ACC112 (cell line): ENCODE measurements at regions not wholly inside any gene's neighbourhood (a gene's known extent, or its start where the extent isn't known, plus 50 kb on each side); places are given as distances from the start of the nearest gene placed in this dataset.
A peak's percentile ranks its signal among the peaks of the same experiment; 100 is the strongest.

Experiments
- H2AFZ ChIP-seq: fragments of 200-600 bp; sonication (generic); one replicate; pipeline ENCODE4 v1.6.0; 2017; ENCODE audit warnings: antibody characterized with exemption, low read length; ENCODE audit not compliant: unreplicated experiment
- H3K27ac ChIP-seq: fragments of 200-600 bp; sonication (generic); 2 replicates; pipeline ENCODE4 v1.5.1; 2014; ENCODE audit warnings: low read depth, mild to moderate bottlenecking, antibody characterized with exemption, low read length, moderate library complexity
- H3K27me3 ChIP-seq: fragments of 200-600 bp; sonication (generic); 2 replicates; pipeline ENCODE4 v1.6.1; 2014; ENCODE audit warnings: mild to moderate bottlenecking, antibody characterized with exemption, low read length, moderate library complexity, mixed read lengths; ENCODE audit not compliant: insufficient read depth
- H3K36me3 ChIP-seq: fragments of 200-600 bp; sonication (generic); 2 replicates; pipeline ENCODE4 v1.6.1; 2016; ENCODE audit warnings: mild to moderate bottlenecking, antibody characterized with exemption, low read length, moderate library complexity, mixed read lengths; ENCODE audit not compliant: insufficient read depth
- H3K4me1 ChIP-seq: fragments of 200-600 bp; sonication (generic); one replicate; pipeline ENCODE4 v1.6.1; 2016; ENCODE audit warnings: low read length, mixed read lengths; ENCODE audit not compliant: insufficient read depth, unreplicated experiment, control insufficient read depth
- H3K4me3 ChIP-seq: fragments of 200-600 bp; sonication (generic); 2 replicates; pipeline ENCODE4 v1.5.1; 2014; ENCODE audit warnings: mild to moderate bottlenecking, low read depth, low read length
- H3K79me2 ChIP-seq: fragments of 200-600 bp; sonication (generic); one replicate; pipeline ENCODE4 v1.6.0; 2016; ENCODE audit warnings: low read length; ENCODE audit not compliant: control insufficient read depth, unreplicated experiment, insufficient read depth

- H3K4me3 ChIP-seq: no peak overlapping the region
- H3K79me2 ChIP-seq: peaks cover 17% of the 10 kb centered on the region
- H3K27ac ChIP-seq: no peak overlapping the region
- no peaks in the 10 kb centered on the region for H3K4me1 ChIP-seq
- H2AFZ ChIP-seq: no peak overlapping the region
- no peaks in the 10 kb centered on the region for H3K27me3 ChIP-seq
- 0 out of 2 replicates have a peak, but pooled peaks cover 3% of the 10 kb centered on the region for H3K36me3 ChIP-seq
Measured at GRCh38 chr6:34618430-34619182, 62.5 kb upstream of the SPDEF start.

GRCh38 chr6:34617231-34617630 is 61.1 kb upstream of the SPDEF start:
- Histone ChIP-seq H3K4me1 (no peaks in the 10 kb centered on the region), H3K27ac (no peak overlapping the region), H3K79me2 (peaks cover 15% of the 10 kb centered on the region), H3K4me3 (no peak overlapping the region), H3K36me3 (0 out of 2 replicates have a peak, but pooled peaks cover 3% of the 10 kb centered on the region), H3K27me3 (no peaks in the 10 kb centered on the region), H2AFZ (no peak overlapping the region)

- Histone ChIP-seq H3K27me3 (no peaks in the 10 kb centered on the region), H3K79me2 (peaks cover 15% of the 10 kb centered on the region), H3K36me3 (0 out of 2 replicates have a peak, but pooled peaks cover 3% of the 10 kb centered on the region), H3K4me3 (no peak overlapping the region), H3K4me1 (peaks cover 7% of the 10 kb centered on the region), H2AFZ (no peak overlapping the region), H3K27ac (no peak overlapping the region)
Measured at GRCh38 chr6:34616227-34616585, 60.1 kb upstream of the SPDEF start.

- Histone ChIP-seq H2AFZ (no peak overlapping the region), H3K27me3 (no peaks in the 10 kb centered on the region), H3K4me1 (peaks cover 11% of the 10 kb centered on the region), H3K27ac (no peak overlapping the region), H3K4me3 (no peak overlapping the region), H3K36me3 (0 out of 2 replicates have a peak, but pooled peaks cover 3% of the 10 kb centered on the region), H3K79me2 (peaks cover 15% of the 10 kb centered on the region)
Measured at GRCh38 chr6:34615574-34616226, 59.6 kb upstream of the SPDEF start.

GRCh38 chr6:34610819-34611477 is 54.8 kb upstream of the SPDEF start:
- peaks cover 28% of the 10 kb centered on the region for H3K4me1 ChIP-seq
- H3K27ac ChIP-seq: peak overlapping the region; percentile 58
- H3K79me2 ChIP-seq: peaks cover 19% of the 10 kb centered on the region
- no peak overlapping the region for H2AFZ ChIP-seq
- no peaks in the 10 kb centered on the region for H3K36me3 ChIP-seq
- H3K27me3 ChIP-seq: no peaks in the 10 kb centered on the region
- H3K4me3 ChIP-seq: no peak overlapping the region

- Histone ChIP-seq H3K4me1 (peaks cover 28% of the 10 kb centered on the region), H3K27ac (no peak overlapping the region), H2AFZ (no peak overlapping the region), H3K27me3 (no peaks in the 10 kb centered on the region), H3K79me2 (peaks cover 16% of the 10 kb centered on the region), H3K4me3 (no peak overlapping the region), H3K36me3 (no peaks in the 10 kb centered on the region)
Measured at GRCh38 chr6:34608321-34609091, 52.4 kb upstream of the SPDEF start.

- H3K36me3 ChIP-seq: no peaks in the 10 kb centered on the region
- H3K4me3 ChIP-seq: no peak overlapping the region
- peaks cover 39% of the 10 kb centered on the region for H3K4me1 ChIP-seq
- no peak overlapping the region for H2AFZ ChIP-seq
- H3K27ac ChIP-seq: no peak overlapping the region
- H3K27me3 ChIP-seq: no peaks in the 10 kb centered on the region
- peaks cover 19% of the 10 kb centered on the region for H3K79me2 ChIP-seq
Measured at GRCh38 chr6:34606477-34607265, 50.5 kb upstream of the SPDEF start.
